Spleen (tissue), 11 donors: ENCODE measurements at regions not wholly inside any gene's neighbourhood (a gene's known extent, or its start where the extent isn't known, plus 50 kb on each side); places are given as distances from the start of the nearest gene placed in this dataset.

Source experiments
- DNase-seq: peaks from one replicate; pipeline ENCODE4 v3.0.0-alpha.2; 2020
- H3K27ac ChIP-seq, 8 donors: fragments of 200-600 bp; sonication (generic) in 7 of 8; 1 replicate in 4 of 8; 2 replicates in 4 of 8; pipeline versions ENCODE4 v1.5.0 to v1.8.0; 2016 to 2021; ENCODE audit warnings: inconsistent platforms in 4 of 8, mild to moderate bottlenecking in 4 of 8, moderate library complexity in 1 of 8
- H3K27me3 ChIP-seq, 7 donors: fragments of 200-600 bp; sonication (generic) in 6 of 7; replicated peaks in 1 of 7; 1 replicate in 4 of 7; 2 replicates in 3 of 7; pipeline versions ENCODE4 v1.5.0 to v1.8.0; 2016 to 2021; ENCODE audit warnings: inconsistent platforms in 3 of 7, mild to moderate bottlenecking in 1 of 7
- H3K36me3 ChIP-seq, 6 donors: fragments of 200-600 bp; sonication (generic) in 5 of 6; 1 replicate in 4 of 6; 2 replicates in 2 of 6; pipeline versions ENCODE4 v1.5.0 to v1.8.0; 2016 to 2021; ENCODE audit warnings: inconsistent platforms in 2 of 6
- H3K4me1 ChIP-seq, 6 donors: fragments of 200-600 bp; sonication (generic) in 5 of 6; 1 replicate in 3 of 6; 2 replicates in 3 of 6; pipeline versions ENCODE4 v1.5.0 to v1.8.0; 2016 to 2021; ENCODE audit warnings: inconsistent platforms in 3 of 6
- H3K4me3 ChIP-seq, 8 donors: fragments of 200-600 bp; sonication (generic) in 7 of 8; 1 replicate in 4 of 8; 2 replicates in 4 of 8; pipeline versions ENCODE4 v1.5.0 to v1.8.0; 2016 to 2021; ENCODE audit warnings: inconsistent platforms in 4 of 8, mild to moderate bottlenecking in 4 of 8, moderate library complexity in 2 of 8
- H3K9me3 ChIP-seq, 8 donors: fragments of 200-600 bp; sonication (generic) in 7 of 8; 1 replicate in 4 of 8; 2 replicates in 4 of 8; pipeline versions ENCODE4 v1.5.0 to v1.8.0; 2016 to 2021; ENCODE audit warnings: inconsistent platforms in 4 of 8
- CTCF ChIP-seq, 11 experiments: fragments of 200-600 bp in 7 of 11; fragments of 450-650 bp in 4 of 11; sonication (generic) in 4 of 11; IDR thresholded peaks in 8 of 11; conservative IDR thresholded peaks in 3 of 11; 1 replicate in 7 of 11; 2 replicates in 4 of 11; pipeline versions ENCODE4 v1.4.0 to v1.8.0; 2016 to 2021; ENCODE audit warnings: antibody characterized with exemption in 11 of 11, inconsistent platforms in 4 of 11, mild to moderate bottlenecking in 1 of 11
- POLR2A ChIP-seq, 3 donors: fragments of 450-650 bp; IDR thresholded peaks; one replicate each; pipeline ENCODE4 v1.5.1; 2017; ENCODE audit warnings: antibody characterized with exemption in 3 of 3, mild to moderate bottlenecking in 1 of 3
- POLR2AphosphoS5 ChIP-seq, 3 donors: sonication (generic); formaldehyde crosslinking; IDR thresholded peaks; one replicate each; pipeline ENCODE4 v1.5.1; 2017; ENCODE audit warnings: antibody characterized with exemption in 3 of 3
- WGBS, 5 donors: extraction: QIAGEN DNeasy Blood & Tissue Kit in 3 of 5; methylation state at CpG; one replicate each; pipeline versions ENCODE4 v1.1.5 to v1.1.7; 2013 to 2018; 5-methylcytosine and 5-hydroxymethylcytosine counted together
- intact Hi-C: fragments of 100-400 bp; cut with DNase I; formaldehyde crosslinking; loops from one replicate; pipeline ENCODE4 v1.15.0; 2023; ENCODE audit warnings: low total_unique reads
- donor health status: healthy with polysubstance abuse.
- donor health status: DM: no; HTN: no; CAD: no; lungs with moderate emphysema.
- donor health status: DM: no; HTN: no; CAD: no.
- donor health status: Bipolar disorder and iron deficiency.
- donor health status: healthy.
- donor health status: DM: no; HTN: no; CAD: no.
- donor health status: DM: yes; HTN: yes; CAD: no.

GRCh38 chr4:23166407-23166806 is 473.7 kb downstream of the GBA3 start:
- peaks cover 0 to 8% (median 0%) of the 10 kb centered on the region in 8 donors for H3K9me3 ChIP-seq
- H3K27ac ChIP-seq, result no peak overlapping the region
- no peaks in the 10 kb centered on the region for H3K27me3 ChIP-seq
- intact Hi-C loops, result no loop called here
- WGBS, 5 donors, result 73 to 91% (median 82%) methylated on average over 5 of the region's 5 CpGs
- no peaks in the 10 kb centered on the region for H3K4me1 ChIP-seq
- no peak overlapping the region for H3K4me3 ChIP-seq
- TF ChIP-seq CTCF (IDR thresholded peaks at IDR 0.05 in 8 of 11, conservative IDR thresholded peaks at IDR 0.05 in 3 of 11) (no peak), POLR2A (IDR thresholded peaks at IDR 0.05) (no peak), POLR2AphosphoS5 (IDR thresholded peaks at IDR 0.05) (no peak)
- no peak for DNase-seq
- H3K36me3 ChIP-seq, result no peaks in the 10 kb centered on the region

- H3K9me3 ChIP-seq, result peaks cover 0 to 8% (median 0%) of the 10 kb centered on the region in 8 donors
- no peak for TF ChIP-seq CTCF (IDR thresholded peaks at IDR 0.05 in 8 of 11, conservative IDR thresholded peaks at IDR 0.05 in 3 of 11)
- no peak for TF ChIP-seq POLR2A (IDR thresholded peaks at IDR 0.05)
- TF ChIP-seq POLR2AphosphoS5 (IDR thresholded peaks at IDR 0.05), result no peak
- H3K27me3 ChIP-seq, result no peaks in the 10 kb centered on the region
- no peak overlapping the region for H3K4me3 ChIP-seq
- intact Hi-C loops, result no loop called here
- H3K36me3 ChIP-seq, result no peaks in the 10 kb centered on the region
- 88 to 96% (median 90%) methylated on average over 1 of the region's 1 CpG for WGBS, 5 donors
- no peak for DNase-seq
- H3K4me1 ChIP-seq, result no peaks in the 10 kb centered on the region
- H3K27ac ChIP-seq, result no peak overlapping the region
These were observed 472.9 kb downstream of the GBA3 start for GRCh38 chr4:23165669-23166068.

- Histone ChIP-seq H3K4me3 (no peak overlapping the region), H3K9me3 (peaks cover 0 to 8% (median 0%) of the 10 kb centered on the region in 8 donors), H3K27ac (no peak overlapping the region), H3K27me3 (no peaks in the 10 kb centered on the region), H3K36me3 (no peaks in the 10 kb centered on the region), H3K4me1 (no peaks in the 10 kb centered on the region)
- WGBS, 5 donors, result 61 to 82% (median 75%) methylated on average over 6 of the region's 6 CpGs
- intact Hi-C loops, result no loop called here
- TF ChIP-seq POLR2AphosphoS5 (IDR thresholded peaks at IDR 0.05) (no peak), CTCF (IDR thresholded peaks at IDR 0.05 in 8 of 11, conservative IDR thresholded peaks at IDR 0.05 in 3 of 11) (no peak), POLR2A (IDR thresholded peaks at IDR 0.05) (no peak)
- no peak for DNase-seq
These were observed 471.1 kb downstream of the GBA3 start for GRCh38 chr4:23163647-23164436.

- WGBS, 5 donors, result 63 to 72% (median 66%) methylated on average over 2 of the region's 2 CpGs
- no peak for DNase-seq
- no peaks in the 10 kb centered on the region for H3K4me1 ChIP-seq
- H3K4me3 ChIP-seq, result no peak overlapping the region
- H3K9me3 ChIP-seq, result peaks cover 0 to 8% (median 0%) of the 10 kb centered on the region in 8 donors
- TF ChIP-seq POLR2AphosphoS5 (IDR thresholded peaks at IDR 0.05) (no peak), CTCF (IDR thresholded peaks at IDR 0.05 in 8 of 11, conservative IDR thresholded peaks at IDR 0.05 in 3 of 11) (no peak), POLR2A (IDR thresholded peaks at IDR 0.05) (no peak)
- intact Hi-C loops, result no loop called here
- H3K27me3 ChIP-seq, result no peaks in the 10 kb centered on the region
- H3K27ac ChIP-seq, result no peak overlapping the region
- H3K36me3 ChIP-seq, result no peaks in the 10 kb centered on the region
These were observed 469.5 kb downstream of the GBA3 start for GRCh38 chr4:23162275-23162674.
